Duodenal mucosa (tissue), 2 donors: ENCODE measurements at regions not wholly inside any gene's neighbourhood (a gene's known extent, or its start where the extent isn't known, plus 50 kb on each side); places are given as distances from the start of the nearest gene placed in this dataset.

Source experiments
- H3K27ac ChIP-seq: one replicate; pipeline ENCODE4 v1.7.0; 2013; ENCODE audit warnings: low read depth, low read length
- H3K27me3 ChIP-seq, 2 donors: one replicate each; pipeline ENCODE4 v1.7.0; 2013; ENCODE audit warnings: low read length in 2 of 2, control low read depth in 1 of 2; ENCODE audit not compliant: insufficient read depth in 2 of 2, control insufficient read depth in 1 of 2
- H3K36me3 ChIP-seq, 2 donors: one replicate each; pipeline ENCODE4 v1.7.0; 2013; ENCODE audit warnings: low read length in 2 of 2, control low read depth in 1 of 2; ENCODE audit not compliant: insufficient read depth in 2 of 2, control insufficient read depth in 1 of 2
- H3K4me1 ChIP-seq, 2 donors: one replicate each; pipeline ENCODE4 v1.7.0; 2013; ENCODE audit warnings: low read length in 2 of 2, control low read depth in 1 of 2; ENCODE audit not compliant: insufficient read depth in 2 of 2, control insufficient read depth in 1 of 2
- H3K4me3 ChIP-seq, 2 donors: one replicate each; pipeline ENCODE4 v1.7.0; 2013; ENCODE audit warnings: low read length in 2 of 2, low read depth in 1 of 2
- H3K9ac ChIP-seq, 2 donors: one replicate each; pipeline ENCODE4 v1.7.0; 2013; ENCODE audit warnings: low read length in 2 of 2, low read depth in 1 of 2
- H3K9me3 ChIP-seq, 2 donors: one replicate each; pipeline ENCODE4 v1.7.0; 2013; ENCODE audit warnings: low read length in 2 of 2, control low read depth in 1 of 2; ENCODE audit not compliant: control insufficient read depth in 1 of 2

DNA sequence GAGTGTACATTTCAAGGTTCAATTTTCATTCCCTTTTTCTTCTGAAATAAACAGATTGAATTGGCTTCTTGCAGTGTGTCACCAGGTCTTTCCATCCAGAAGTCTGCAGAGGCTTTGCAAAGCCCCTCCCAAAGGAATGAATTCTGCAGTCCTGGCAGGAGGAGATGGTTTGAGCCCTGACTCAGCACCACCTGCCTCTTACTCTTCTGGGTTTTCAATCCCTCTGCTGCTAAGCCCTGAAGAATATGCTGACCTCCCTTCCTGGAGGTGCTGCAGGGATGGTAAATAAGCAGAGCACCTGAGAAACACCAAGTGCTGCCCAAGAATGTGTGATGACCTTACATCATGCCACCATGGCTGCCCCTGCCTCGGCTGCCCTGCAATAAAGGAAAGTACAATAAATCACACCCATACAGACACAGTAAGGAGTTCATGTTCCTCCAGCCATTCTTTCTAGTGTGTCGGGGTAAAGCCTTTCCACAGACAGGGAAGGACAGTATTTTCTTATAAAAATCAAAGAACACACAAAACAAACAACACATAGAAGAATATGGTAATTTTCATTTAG is 209.2 kb downstream of the ZNF326 start:
- H3K27ac ChIP-seq, result no peak overlapping the region
- H3K36me3 ChIP-seq, result no peaks in the 10 kb centered on the region
- H3K9me3 ChIP-seq, result no peaks in the 10 kb centered on the region

DNA sequence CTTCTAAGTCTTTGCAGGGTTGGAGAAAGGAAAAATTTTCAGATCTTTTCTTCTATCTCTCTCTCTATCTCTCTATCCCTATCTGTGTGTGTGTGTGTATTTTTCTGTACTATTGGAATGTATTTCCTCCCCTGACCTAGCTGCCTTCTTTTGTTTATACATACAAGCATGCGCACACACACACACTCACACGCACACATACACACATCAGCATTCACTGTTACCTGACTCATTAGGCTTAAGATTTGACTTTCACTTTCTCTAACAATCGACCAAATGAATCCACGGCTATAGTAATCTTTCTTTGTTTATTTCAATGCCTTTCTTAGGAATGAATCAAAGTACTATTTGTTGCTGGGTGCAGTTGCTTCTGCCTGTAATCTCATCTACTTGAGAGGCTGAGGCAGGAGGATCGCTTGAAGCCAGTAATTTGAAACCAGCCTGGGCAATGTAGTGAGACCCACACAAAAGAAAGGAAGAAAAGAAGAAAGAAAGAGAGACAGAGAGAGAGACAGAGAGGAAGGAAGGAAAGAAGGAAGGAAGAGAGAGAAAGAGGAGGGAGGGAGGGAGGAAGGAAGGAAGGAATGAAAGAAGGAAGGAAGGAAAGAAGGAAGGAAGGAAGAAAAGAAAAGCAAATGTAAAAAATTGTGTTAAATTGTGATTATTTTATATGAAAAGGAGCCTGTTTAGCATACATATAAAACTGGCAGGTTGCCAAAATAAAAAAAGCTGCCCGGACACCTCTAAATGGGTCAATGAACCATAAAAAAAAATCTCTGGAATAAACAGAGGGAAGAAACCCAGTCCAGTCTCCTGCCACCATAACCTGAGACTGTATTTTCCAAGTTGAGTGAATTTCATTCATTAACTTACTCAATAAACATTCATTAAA is 206.8 kb downstream of the ZNF326 start:
- H3K9me3 ChIP-seq, result no peaks in the 10 kb centered on the region
- peak overlapping the region; percentile 42 to 51 for H3K4me3 ChIP-seq
- no peak overlapping the region for H3K9ac ChIP-seq
- H3K4me1 ChIP-seq, result peaks cover 4 to 8% of the 10 kb centered on the region in 2 donors
- H3K27ac ChIP-seq, result no peak overlapping the region
- no peaks in the 10 kb centered on the region for H3K36me3 ChIP-seq
- H3K27me3 ChIP-seq, result no peaks in the 10 kb centered on the region

More for the DNA sequence above, 209.2 kb downstream of the ZNF326 start:
- H3K27me3 ChIP-seq, result no peaks in the 10 kb centered on the region
- H3K9ac ChIP-seq, result no peak overlapping the region
- H3K4me1 ChIP-seq, result peaks cover 4 to 5% of the 10 kb centered on the region in 2 donors
- H3K4me3 ChIP-seq, result no peak overlapping the region

DNA sequence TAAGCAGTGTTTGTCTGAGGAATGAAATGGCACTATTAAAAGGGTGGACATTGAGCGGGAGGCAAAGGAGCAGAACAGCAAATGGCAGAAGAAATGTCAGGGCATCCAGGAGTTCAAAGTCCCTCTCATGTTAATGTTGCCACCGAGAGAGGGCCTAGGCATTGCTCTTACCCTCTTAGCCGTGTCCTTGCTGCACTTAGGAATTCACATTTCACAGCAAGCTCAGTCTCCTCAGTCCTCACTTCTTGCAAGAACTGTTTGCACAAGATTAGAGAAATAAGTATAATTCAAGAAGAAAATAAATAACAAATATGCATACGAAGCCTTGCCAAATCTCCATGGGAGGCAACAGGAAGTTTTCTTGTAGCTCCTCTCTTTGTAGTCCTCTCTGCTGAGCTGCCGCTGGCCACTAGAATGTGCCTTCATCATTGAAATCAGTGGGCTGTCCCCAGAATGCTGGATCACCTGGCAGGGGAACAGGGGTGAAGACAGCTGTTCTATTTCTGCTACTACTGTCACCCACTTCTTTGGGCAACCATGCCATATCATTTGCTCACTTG is 205.8 kb downstream of the ZNF326 start:
- no peak overlapping the region for H3K4me3 ChIP-seq
- H3K27ac ChIP-seq, result no peak overlapping the region
- peaks cover 4 to 8% of the 10 kb centered on the region in 2 donors for H3K4me1 ChIP-seq
- no peaks in the 10 kb centered on the region for H3K36me3 ChIP-seq
- H3K27me3 ChIP-seq, result no peaks in the 10 kb centered on the region
- H3K9ac ChIP-seq, result no peak overlapping the region
- H3K9me3 ChIP-seq, result no peaks in the 10 kb centered on the region

DNA sequence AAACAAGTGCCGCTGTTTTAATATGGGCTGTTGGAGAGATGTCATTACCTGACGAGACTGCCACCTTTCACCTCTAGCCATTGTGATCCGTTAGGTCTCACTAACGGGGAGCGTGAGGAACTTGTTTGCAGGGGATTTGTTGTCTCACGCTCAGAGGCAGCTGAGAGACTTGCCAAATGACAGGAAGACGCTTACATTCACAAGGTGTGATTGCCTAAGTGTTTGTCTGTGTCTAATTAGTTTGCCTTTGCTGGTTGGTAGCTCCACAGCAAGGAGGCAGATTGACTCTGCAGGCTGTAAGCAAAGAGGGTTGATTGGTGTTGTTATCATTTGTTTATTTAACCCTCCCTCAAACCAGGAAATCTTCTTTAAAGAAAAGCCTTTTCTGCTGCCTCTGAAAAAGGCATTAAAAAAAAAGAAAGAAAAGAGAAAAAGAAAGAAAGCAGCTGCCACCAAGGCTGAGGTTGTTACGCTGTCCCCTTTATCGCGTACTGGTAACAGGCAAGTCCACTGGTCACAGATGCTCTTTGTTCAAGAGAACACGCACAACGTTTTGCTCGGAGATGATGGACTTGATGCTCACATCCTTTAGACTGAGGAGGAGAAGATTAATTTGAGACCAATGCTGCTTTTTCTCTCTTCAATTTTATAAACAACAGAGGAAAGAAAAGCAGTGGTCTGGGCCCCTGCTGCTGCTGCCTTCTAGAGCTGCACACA is 203.9 kb downstream of the ZNF326 start:
- Histone ChIP-seq H3K9ac (no peak overlapping the region), H3K9me3 (no peaks in the 10 kb centered on the region), H3K36me3 (no peaks in the 10 kb centered on the region), H3K27ac (no peak overlapping the region), H3K4me3 (no peak overlapping the region), H3K4me1 (peaks cover 4 to 8% of the 10 kb centered on the region in 2 donors), H3K27me3 (no peaks in the 10 kb centered on the region)

DNA sequence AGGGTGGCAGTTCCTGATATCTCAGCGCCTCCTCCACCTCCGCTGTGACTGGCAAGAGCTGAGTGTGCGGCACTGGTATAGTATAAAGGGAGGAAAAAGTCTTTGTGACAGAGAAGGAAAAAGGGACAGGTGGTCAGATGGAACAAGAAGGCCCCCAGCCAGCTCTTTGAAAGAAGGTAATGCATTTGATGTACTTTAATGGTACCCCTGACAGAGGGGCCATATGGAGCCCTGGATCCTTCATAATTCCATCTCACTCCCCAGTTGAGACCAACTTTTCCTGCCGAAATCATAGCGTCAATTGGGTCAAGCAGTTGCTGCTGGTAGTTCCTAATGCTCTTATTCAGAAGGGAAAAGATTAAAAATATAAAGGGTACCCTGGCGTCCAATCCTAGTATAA is 198.2 kb downstream of the ZNF326 start:
- Histone ChIP-seq H3K27me3 (no peaks in the 10 kb centered on the region), H3K4me3 (no peak overlapping the region), H3K9me3 (no peaks in the 10 kb centered on the region), H3K27ac (no peak overlapping the region), H3K4me1 (no peaks in the 10 kb centered on the region), H3K9ac (no peak overlapping the region), H3K36me3 (no peaks in the 10 kb centered on the region)

DNA sequence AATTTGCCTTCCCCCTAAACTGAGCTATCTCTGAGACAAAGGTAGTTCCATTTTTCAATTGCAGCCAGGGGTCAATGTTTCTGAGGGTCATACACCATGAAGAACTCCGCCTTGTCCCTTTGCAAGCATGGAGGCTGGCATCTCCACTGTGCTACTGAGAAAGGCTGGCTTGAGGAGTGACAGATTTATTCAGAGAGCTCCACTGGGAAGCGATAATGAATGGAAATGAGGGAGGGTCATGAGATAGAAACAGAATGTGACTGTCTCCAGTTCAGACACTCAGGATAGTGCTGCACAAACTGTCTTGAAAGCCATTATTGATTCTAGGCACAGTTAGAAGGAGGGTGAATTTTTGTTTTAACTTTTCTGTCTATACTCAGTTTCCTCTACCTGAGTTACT is 197.5 kb downstream of the ZNF326 start:
- no peak overlapping the region for H3K27ac ChIP-seq
- H3K27me3 ChIP-seq, result no peaks in the 10 kb centered on the region
- no peaks in the 10 kb centered on the region for H3K4me1 ChIP-seq

DNA sequence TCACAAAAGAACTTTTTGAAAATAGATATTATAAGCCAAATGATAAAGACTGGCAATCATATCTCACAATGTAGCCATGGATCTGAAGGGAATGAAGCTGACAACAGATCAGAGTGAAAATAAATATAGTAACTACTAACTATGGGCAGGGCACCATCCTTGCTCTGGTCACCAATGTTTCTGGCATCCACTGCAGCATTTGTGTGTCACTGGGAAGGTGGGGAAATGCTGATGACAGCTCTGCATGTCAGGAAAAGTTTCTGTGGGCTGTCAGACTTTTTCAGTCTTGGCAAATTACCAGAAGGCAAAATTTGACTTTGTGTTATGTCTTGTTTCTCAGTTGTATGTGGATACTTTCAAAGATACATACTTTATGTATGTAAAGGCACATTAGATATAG is 195.6 kb downstream of the ZNF326 start:
- H3K36me3 ChIP-seq, result no peaks in the 10 kb centered on the region
- no peak overlapping the region for H3K27ac ChIP-seq
- H3K4me1 ChIP-seq, result no peaks in the 10 kb centered on the region
- H3K9me3 ChIP-seq, result no peaks in the 10 kb centered on the region
- no peaks in the 10 kb centered on the region for H3K27me3 ChIP-seq
- H3K4me3 ChIP-seq, result no peak overlapping the region
- H3K9ac ChIP-seq, result no peak overlapping the region

More for the DNA sequence above, 197.5 kb downstream of the ZNF326 start:
- Histone ChIP-seq H3K9ac (no peak overlapping the region), H3K4me3 (no peak overlapping the region), H3K9me3 (no peaks in the 10 kb centered on the region), H3K36me3 (no peaks in the 10 kb centered on the region)

DNA sequence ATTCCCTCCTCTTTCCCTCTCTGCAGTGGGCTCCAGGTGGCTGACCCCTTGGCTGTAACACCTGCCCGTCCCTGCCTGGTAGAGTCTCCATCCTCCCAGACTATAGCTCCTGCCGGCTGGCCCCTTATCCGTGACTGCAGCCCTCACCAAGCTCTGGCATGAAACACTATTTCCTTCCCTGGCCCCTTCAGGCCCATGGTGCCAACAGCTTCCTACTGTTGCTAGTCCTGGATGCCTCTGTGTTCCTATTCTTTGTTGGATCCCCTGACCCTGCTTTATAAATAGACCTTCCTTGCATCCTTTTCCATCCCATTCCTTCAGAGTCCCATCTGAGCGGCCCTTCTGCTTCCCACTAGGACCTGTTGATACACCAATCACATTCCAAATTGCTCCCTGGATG is 195.0 kb downstream of the ZNF326 start:
- Histone ChIP-seq H3K9ac (no peak overlapping the region), H3K27ac (no peak overlapping the region), H3K4me3 (no peak overlapping the region), H3K4me1 (no peaks in the 10 kb centered on the region), H3K27me3 (no peaks in the 10 kb centered on the region), H3K36me3 (no peaks in the 10 kb centered on the region), H3K9me3 (no peaks in the 10 kb centered on the region)

DNA sequence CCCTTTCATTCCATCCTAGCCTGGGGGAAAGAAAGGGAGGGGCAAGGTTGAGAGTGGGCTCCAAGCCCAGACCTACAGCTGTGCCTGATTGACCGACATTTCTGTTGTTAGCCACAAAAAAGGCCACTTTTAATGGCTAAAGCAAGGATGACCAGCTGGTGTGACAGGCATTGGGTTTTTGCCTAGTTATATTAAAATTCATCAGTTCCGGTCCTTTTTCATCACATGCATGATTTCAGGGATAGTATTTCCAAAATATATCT is 192.3 kb downstream of the ZNF326 start:
- Histone ChIP-seq H3K36me3 (no peaks in the 10 kb centered on the region), H3K4me1 (no peaks in the 10 kb centered on the region), H3K9me3 (no peaks in the 10 kb centered on the region), H3K27me3 (no peaks in the 10 kb centered on the region), H3K27ac (no peak overlapping the region), H3K9ac (no peak overlapping the region), H3K4me3 (no peak overlapping the region)
